ENCODE measurements at regions not wholly inside any gene's neighbourhood (a gene's known extent, or its start where the extent isn't known, plus 50 kb on each side); places are given as distances from the start of the nearest gene placed in this dataset.
"Not testable (repeated sequence)": the region's sequence is repeated elsewhere in the genome, so short reads cannot be mapped to it uniquely, and the experiment has no call there.

GRCh38 chr7:48992816-48993215 is 68.5 kb downstream of the CDC14C start:
- DNase-seq = no peak

- DNase-seq = peak in 2 of 3 experiments; percentile 6 to 26
Measured at GRCh38 chr7:49001610-49002033, 77.3 kb downstream of the CDC14C start.

GRCh38 chr7:49010717-49011116 is 86.4 kb downstream of the CDC14C start:
- no peak for DNase-seq

- no peak for DNase-seq
Measured at GRCh38 chr7:49014870-49015269, 90.5 kb downstream of the CDC14C start.

- DNase-seq = no peak
Measured at GRCh38 chr7:49020145-49020544, 95.8 kb downstream of the CDC14C start.

- DNase-seq = no peak
Measured at GRCh38 chr7:49022448-49022847, 98.1 kb downstream of the CDC14C start.

- no peak for DNase-seq
Measured at GRCh38 chr7:49023345-49024328, 99.3 kb downstream of the CDC14C start.

GRCh38 chr7:49030221-49030620 is 105.9 kb downstream of the CDC14C start:
- DNase-seq = no peak

GRCh38 chr7:49033140-49033539 is 108.8 kb downstream of the CDC14C start:
- not testable (repeated sequence) for DNase-seq

- no peak for DNase-seq
Measured at GRCh38 chr7:49037346-49038210, 113.2 kb downstream of the CDC14C start.

GRCh38 chr7:49038821-49039358 is 114.5 kb downstream of the CDC14C start:
- no peak for DNase-seq

GRCh38 chr7:49060743-49061142 is 136.4 kb downstream of the CDC14C start:
- no peak for DNase-seq

- no peak for DNase-seq
Measured at GRCh38 chr7:49074538-49074937, 150.2 kb downstream of the CDC14C start.

GRCh38 chr7:49080896-49081475 is 156.6 kb downstream of the CDC14C start:
- no peak for DNase-seq

- DNase-seq = no peak
Measured at GRCh38 chr7:49088017-49088416, 163.7 kb downstream of the CDC14C start.

GRCh38 chr7:49089717-49090116 is 165.4 kb downstream of the CDC14C start:
- DNase-seq = no peak

- no peak for DNase-seq
Measured at GRCh38 chr7:49091089-49091488, 166.7 kb downstream of the CDC14C start.

GRCh38 chr7:49091519-49091918 is 167.2 kb downstream of the CDC14C start:
- DNase-seq = no peak

GRCh38 chr7:49093218-49093617 is 168.9 kb downstream of the CDC14C start:
- no peak for DNase-seq

GRCh38 chr7:49094866-49095265 is 170.5 kb downstream of the CDC14C start:
- no peak for DNase-seq

GRCh38 chr7:49099587-49100326 is 175.4 kb downstream of the CDC14C start:
- no peak for DNase-seq

Measured in NCI-H1417 (cell line).